Sigmoid colon (tissue), 6 donors: ENCODE measurements at regions not wholly inside any gene's neighbourhood (a gene's known extent, or its start where the extent isn't known, plus 50 kb on each side); places are given as distances from the start of the nearest gene placed in this dataset.
A peak's percentile ranks its signal among the peaks of the same experiment; 100 is the strongest.

Source experiments
- DNase-seq: peaks from one replicate; pipeline ENCODE4 v3.0.0-alpha.2; 2019
- H3K27ac ChIP-seq, 4 donors: fragments of 200-600 bp; sonication (generic); one replicate each; pipeline ENCODE4 v1.5.1; 2016 to 2019; ENCODE audit warnings: mild to moderate bottlenecking in 1 of 4
- H3K27me3 ChIP-seq, 3 donors: fragments of 200-600 bp; sonication (generic); one replicate each; pipeline ENCODE4 v1.5.1; 2019; ENCODE audit warnings: mild to moderate bottlenecking in 1 of 3
- H3K36me3 ChIP-seq, 4 donors: fragments of 200-600 bp; sonication (generic); one replicate each; pipeline ENCODE4 v1.5.1; 2016 to 2019
- H3K4me1 ChIP-seq, 4 donors: fragments of 200-600 bp; sonication (generic); one replicate each; pipeline ENCODE4 v1.5.1; 2017 to 2019
- H3K4me3 ChIP-seq, 4 donors: fragments of 200-600 bp; sonication (generic); one replicate each; pipeline ENCODE4 v1.5.1; 2017 to 2019; ENCODE audit warnings: mild to moderate bottlenecking in 2 of 4, moderate library complexity in 1 of 4
- H3K9me3 ChIP-seq, 4 donors: fragments of 200-600 bp in 3 of 4; sonication (generic) in 3 of 4; one replicate each; pipeline versions ENCODE4 v1.5.1 to v1.6.1; 2013 to 2019
- CTCF ChIP-seq, 4 experiments: fragments of 450-650 bp in 3 of 4; fragments of 200-600 bp in 1 of 4; IDR thresholded peaks; one replicate each; pipeline ENCODE4 v1.5.1; 2016 to 2019; ENCODE audit warnings: antibody characterized with exemption in 4 of 4, mild to moderate bottlenecking in 3 of 4, moderate library complexity in 2 of 4
- EP300 ChIP-seq, 4 donors: sonication (generic); formaldehyde crosslinking; IDR thresholded peaks; one replicate each; pipeline ENCODE4 v1.6.1; 2017; ENCODE audit warnings: antibody characterized with exemption in 4 of 4
- POLR2A ChIP-seq, 2 donors: fragments of 450-650 bp; IDR thresholded peaks; one replicate each; pipeline ENCODE4 v1.6.1; 2016; ENCODE audit warnings: antibody characterized with exemption in 2 of 2, mild to moderate bottlenecking in 2 of 2, moderate library complexity in 2 of 2
- POLR2AphosphoS5 ChIP-seq, 4 donors: sonication (generic); formaldehyde crosslinking; IDR thresholded peaks; one replicate each; pipeline ENCODE4 v1.6.1; 2017; ENCODE audit warnings: antibody characterized with exemption in 4 of 4
- WGBS, 2 donors: extraction: QIAGEN DNeasy Blood & Tissue Kit; methylation state at CpG; one replicate each; pipeline ENCODE4 v1.1.7; 2013; 5-methylcytosine and 5-hydroxymethylcytosine counted together
- intact Hi-C: fragments of 100-400 bp; cut with DNase I; formaldehyde crosslinking; loops from one replicate; pipeline ENCODE4 v1.15.1; 2023
- donor health status: healthy with polysubstance abuse.
- donor health status: healthy.

GRCh38 chr12:75720812-75721641 lies 209.6 kb upstream of the KRR1 start:
- WGBS, 2 donors, result 56 to 63% methylated on average over 6 of the region's 6 CpGs
- H3K27ac ChIP-seq, result peak overlapping the region; percentile 62 to 75 (median 70)
- no peak overlapping the region for H3K4me3 ChIP-seq
- no peaks in the 10 kb centered on the region for H3K27me3 ChIP-seq
- TF ChIP-seq POLR2A (IDR thresholded peaks at IDR 0.05) (no peak), POLR2AphosphoS5 (IDR thresholded peaks at IDR 0.05) (no peak), EP300 (IDR thresholded peaks at IDR 0.05) (no peak), CTCF (IDR thresholded peaks at IDR 0.05) (no peak)
- no peaks in the 10 kb centered on the region for H3K9me3 ChIP-seq
- H3K36me3 ChIP-seq, result no peaks in the 10 kb centered on the region
- no peak for DNase-seq
- H3K4me1 ChIP-seq, result peaks cover 0 to 58% (median 54%) of the 10 kb centered on the region in 4 donors
- intact Hi-C loops, result loop anchor here (5.0 kb wide), 1 partner anchor 306 kb away; no protein-coding TSS in a partner anchor

- DNase-seq, result no peak
- intact Hi-C loops, result no loop called here
- TF ChIP-seq POLR2A (IDR thresholded peaks at IDR 0.05) (no peak), POLR2AphosphoS5 (IDR thresholded peaks at IDR 0.05) (no peak), EP300 (IDR thresholded peaks at IDR 0.05) (no peak), CTCF (IDR thresholded peaks at IDR 0.05) (no peak)
- H3K27ac ChIP-seq, result no peak overlapping the region
- H3K4me3 ChIP-seq, result no peak overlapping the region
- H3K27me3 ChIP-seq, result no peaks in the 10 kb centered on the region
- H3K36me3 ChIP-seq, result no peaks in the 10 kb centered on the region
- H3K4me1 ChIP-seq, result peaks cover 0 to 27% (median 27%) of the 10 kb centered on the region in 4 donors
- no peaks in the 10 kb centered on the region for H3K9me3 ChIP-seq
These were observed 206.5 kb upstream of the KRR1 start for GRCh38 chr12:75717902-75718301.

GRCh38 chr12:75716291-75717025 lies 205.0 kb upstream of the KRR1 start:
- DNase-seq, result no peak
- 83 to 84% methylated on average over 5 of the region's 5 CpGs for WGBS, 2 donors
- peaks cover 0 to 15% (median 12%) of the 10 kb centered on the region in 4 donors for H3K4me1 ChIP-seq
- intact Hi-C loops, result no loop called here
- H3K27ac ChIP-seq, result no peak overlapping the region
- no peak overlapping the region for H3K4me3 ChIP-seq
- H3K9me3 ChIP-seq, result no peaks in the 10 kb centered on the region
- no peak for TF ChIP-seq POLR2A (IDR thresholded peaks at IDR 0.05)
- TF ChIP-seq POLR2AphosphoS5 (IDR thresholded peaks at IDR 0.05), result no peak
- no peak for TF ChIP-seq CTCF (IDR thresholded peaks at IDR 0.05)
- no peaks in the 10 kb centered on the region for H3K27me3 ChIP-seq
- no peaks in the 10 kb centered on the region for H3K36me3 ChIP-seq

- Histone ChIP-seq H3K4me1 (peaks cover 0 to 7% (median 4%) of the 10 kb centered on the region in 4 donors), H3K27ac (no peak overlapping the region), H3K27me3 (no peaks in the 10 kb centered on the region), H3K9me3 (no peaks in the 10 kb centered on the region), H3K4me3 (no peak overlapping the region), H3K36me3 (no peaks in the 10 kb centered on the region)
- 95% methylated on average over 6 of the region's 6 CpGs for whole genome bisulfite sequencing, 2 donors
- DNase-seq, result no peak
- TF ChIP-seq POLR2AphosphoS5 (IDR thresholded peaks at IDR 0.05) (no peak), CTCF (IDR thresholded peaks at IDR 0.05) (no peak), EP300 (IDR thresholded peaks at IDR 0.05) (no peak), POLR2A (IDR thresholded peaks at IDR 0.05) (no peak)
- intact Hi-C loops, result no loop called here
These were observed 204.3 kb upstream of the KRR1 start for GRCh38 chr12:75715682-75716081.
